Neutrophil (primary cell): ENCODE measurements at regions not wholly inside any gene's neighbourhood (a gene's known extent, or its start where the extent isn't known, plus 50 kb on each side); places are given as distances from the start of the nearest gene placed in this dataset.

Experiments used
- H3K27ac ChIP-seq: fragments of 200-600 bp; sonication (generic); 2 replicates; pipeline ENCODE4 v1.5.1; 2016; ENCODE audit warnings: mild to moderate bottlenecking, moderate library complexity
- H3K27me3 ChIP-seq: fragments of 200-600 bp; sonication (generic); 2 replicates; pipeline ENCODE4 v1.6.0; 2016; ENCODE audit warnings: mild to moderate bottlenecking
- H3K36me3 ChIP-seq: fragments of 200-600 bp; sonication (generic); 2 replicates; pipeline ENCODE4 v1.5.1; 2017
- H3K4me1 ChIP-seq, 2 experiments: fragments of 200-600 bp in 1 of 2; sonication (generic) in 1 of 2; 1 replicate in 1 of 2; 2 replicates in 1 of 2; pipeline versions ENCODE4 v1.5.1 to v1.6.1; 2013 to 2016; ENCODE audit warnings: low read depth in 1 of 2, low read length in 1 of 2, mild to moderate bottlenecking in 1 of 2, moderate library complexity in 1 of 2; ENCODE audit not compliant: control insufficient read depth in 1 of 2, insufficient read depth in 1 of 2
- H3K4me3 ChIP-seq, 2 experiments: fragments of 200-600 bp in 1 of 2; sonication (generic) in 1 of 2; 1 replicate in 1 of 2; 2 replicates in 1 of 2; pipeline ENCODE4 v1.5.1; 2013 to 2016; ENCODE audit warnings: low read depth in 1 of 2, low read length in 1 of 2, mild to moderate bottlenecking in 1 of 2, moderate library complexity in 1 of 2
- H3K9me3 ChIP-seq: fragments of 200-600 bp; sonication (generic); 2 replicates; pipeline ENCODE4 v1.5.1; 2016
- TF ChIP-seq, protein P1 (sequence below): fragments of 200-600 bp; sonication (generic); IDR thresholded peaks from 2 replicates; pipeline ENCODE4 v1.5.1; 2016; ENCODE audit warnings: antibody characterized with exemption

DNA sequence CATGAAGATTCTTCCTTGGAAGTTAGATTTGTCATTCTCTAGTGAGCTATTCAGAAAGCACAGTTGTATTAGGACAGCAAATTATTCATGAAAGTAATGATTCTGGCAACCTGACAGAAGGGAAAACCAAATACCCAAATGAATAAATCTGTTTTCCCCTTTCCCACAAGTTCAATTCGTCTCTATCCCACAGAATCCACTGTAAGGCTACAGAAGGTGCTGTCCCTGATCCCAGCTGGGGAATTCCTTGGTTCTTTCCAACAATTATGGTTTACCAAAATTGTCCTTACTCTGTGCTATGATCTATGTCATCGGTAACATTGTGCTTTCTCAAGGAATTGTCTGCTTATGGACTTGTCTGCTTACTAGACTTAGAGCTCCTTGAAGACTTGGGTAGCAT is 104.2 kb downstream of the FASLG start:
- TF ChIP-seq, protein P1, sequence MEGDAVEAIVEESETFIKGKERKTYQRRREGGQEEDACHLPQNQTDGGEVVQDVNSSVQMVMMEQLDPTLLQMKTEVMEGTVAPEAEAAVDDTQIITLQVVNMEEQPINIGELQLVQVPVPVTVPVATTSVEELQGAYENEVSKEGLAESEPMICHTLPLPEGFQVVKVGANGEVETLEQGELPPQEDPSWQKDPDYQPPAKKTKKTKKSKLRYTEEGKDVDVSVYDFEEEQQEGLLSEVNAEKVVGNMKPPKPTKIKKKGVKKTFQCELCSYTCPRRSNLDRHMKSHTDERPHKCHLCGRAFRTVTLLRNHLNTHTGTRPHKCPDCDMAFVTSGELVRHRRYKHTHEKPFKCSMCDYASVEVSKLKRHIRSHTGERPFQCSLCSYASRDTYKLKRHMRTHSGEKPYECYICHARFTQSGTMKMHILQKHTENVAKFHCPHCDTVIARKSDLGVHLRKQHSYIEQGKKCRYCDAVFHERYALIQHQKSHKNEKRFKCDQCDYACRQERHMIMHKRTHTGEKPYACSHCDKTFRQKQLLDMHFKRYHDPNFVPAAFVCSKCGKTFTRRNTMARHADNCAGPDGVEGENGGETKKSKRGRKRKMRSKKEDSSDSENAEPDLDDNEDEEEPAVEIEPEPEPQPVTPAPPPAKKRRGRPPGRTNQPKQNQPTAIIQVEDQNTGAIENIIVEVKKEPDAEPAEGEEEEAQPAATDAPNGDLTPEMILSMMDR, result no peak
- no peak overlapping the region for H3K4me3 ChIP-seq
- no peak overlapping the region for H3K27ac ChIP-seq
- no peaks in the 10 kb centered on the region for H3K27me3 ChIP-seq
- H3K9me3 ChIP-seq, result no peaks in the 10 kb centered on the region
- H3K36me3 ChIP-seq, result no peaks in the 10 kb centered on the region
- H3K4me1 ChIP-seq, result no peaks in the 10 kb centered on the region

DNA sequence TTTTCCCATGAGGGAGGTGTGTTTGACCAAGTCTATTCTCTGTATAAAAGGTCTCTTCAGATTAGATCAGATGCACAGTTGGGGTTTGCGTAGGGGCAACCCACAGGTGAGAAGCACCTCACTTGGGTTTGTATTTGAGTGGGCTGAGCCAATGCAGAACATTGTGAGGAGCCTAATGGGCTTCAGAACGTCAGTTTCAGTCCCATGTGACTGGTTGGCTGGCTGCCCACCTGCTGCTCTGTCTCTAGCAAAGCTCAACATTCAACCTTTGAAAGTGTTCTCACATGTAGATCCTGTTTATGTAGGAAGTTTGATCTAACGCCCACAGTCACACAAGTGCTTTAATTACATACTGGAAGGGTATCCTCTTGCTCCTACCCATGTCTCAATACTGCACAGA is 105.5 kb downstream of the FASLG start:
- H3K4me3 ChIP-seq, result no peak overlapping the region
- no peaks in the 10 kb centered on the region for H3K4me1 ChIP-seq
- H3K27me3 ChIP-seq, result no peaks in the 10 kb centered on the region
- H3K27ac ChIP-seq, result no peak overlapping the region
- H3K36me3 ChIP-seq, result no peaks in the 10 kb centered on the region
- TF ChIP-seq, protein P1, result no peak
- no peaks in the 10 kb centered on the region for H3K9me3 ChIP-seq

DNA sequence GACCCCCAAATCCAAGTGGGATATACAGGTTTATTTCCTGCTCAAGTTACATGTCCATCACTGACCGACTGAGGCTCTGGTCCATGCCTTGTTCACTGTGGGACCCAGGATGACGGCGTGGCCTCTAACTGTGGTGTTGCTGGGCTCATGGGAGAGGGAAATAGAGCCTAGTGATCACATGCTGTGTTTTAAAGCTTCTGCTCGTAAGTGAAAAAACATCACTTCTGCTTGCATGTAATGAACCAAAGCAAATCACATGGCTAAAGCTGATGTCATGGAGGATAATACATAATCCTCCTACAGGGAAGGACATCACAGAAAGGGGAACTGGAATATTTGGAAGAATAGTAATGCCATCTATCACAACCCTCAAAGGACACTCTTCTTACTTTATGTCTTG is 107.6 kb downstream of the FASLG start:
- TF ChIP-seq, protein P1, result no peak
- H3K36me3 ChIP-seq, result no peaks in the 10 kb centered on the region

DNA sequence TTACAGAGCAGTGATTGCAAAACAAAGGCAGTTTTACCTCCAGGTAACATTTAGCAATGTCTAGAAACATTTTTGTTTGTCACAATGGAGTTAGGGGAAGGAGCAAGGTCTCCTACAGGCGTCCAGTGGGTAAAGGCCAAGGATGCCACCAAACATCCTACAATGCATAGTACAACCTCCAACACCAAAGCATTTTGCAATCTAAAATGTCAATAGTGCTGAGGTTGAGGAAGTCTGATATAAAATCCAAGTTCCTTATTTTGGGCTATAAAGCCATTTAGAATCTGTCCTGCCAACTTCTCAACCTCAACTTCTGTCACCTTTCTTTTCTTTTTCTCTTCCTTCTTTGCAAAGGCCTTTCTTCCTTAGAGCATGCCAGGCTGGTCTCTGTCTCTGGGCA is 111.2 kb downstream of the FASLG start:
- no peaks in the 10 kb centered on the region for H3K27me3 ChIP-seq
- no peak overlapping the region for H3K4me3 ChIP-seq
- H3K27ac ChIP-seq, result no peak overlapping the region
- no peaks in the 10 kb centered on the region for H3K9me3 ChIP-seq
- peaks cover 0 to 3% of the 10 kb centered on the region in 2 experiments for H3K4me1 ChIP-seq
- H3K36me3 ChIP-seq, result no peaks in the 10 kb centered on the region
- TF ChIP-seq, protein P1, result no peak

More for the DNA sequence above, 107.6 kb downstream of the FASLG start:
- Histone ChIP-seq H3K27ac (no peak overlapping the region), H3K9me3 (no peaks in the 10 kb centered on the region), H3K4me1 (peaks cover 0 to 3% of the 10 kb centered on the region in 2 experiments), H3K4me3 (no peak overlapping the region), H3K27me3 (no peaks in the 10 kb centered on the region)

DNA sequence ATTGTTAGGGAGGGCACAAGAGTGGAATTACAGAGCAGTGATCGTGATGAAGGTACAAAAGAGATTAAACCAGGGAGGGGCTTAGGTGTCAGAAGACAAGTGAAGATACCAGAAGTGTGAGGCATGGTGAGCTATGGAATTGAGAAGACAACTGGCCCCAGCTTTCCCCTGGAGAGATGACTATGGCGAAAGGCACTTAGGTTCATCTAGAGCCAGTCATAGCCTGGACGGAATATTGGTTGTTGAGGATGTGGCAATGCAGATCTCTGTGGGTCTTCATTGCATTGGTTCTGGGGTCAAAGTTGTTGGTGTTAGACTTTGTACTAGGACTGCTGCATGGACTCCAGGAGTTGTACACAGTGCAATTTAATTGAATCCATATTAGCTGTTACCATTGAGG is 115.7 kb downstream of the FASLG start:
- peaks cover 3 to 7% of the 10 kb centered on the region in 2 experiments for H3K4me1 ChIP-seq
- H3K9me3 ChIP-seq, result no peaks in the 10 kb centered on the region
- no peaks in the 10 kb centered on the region for H3K27me3 ChIP-seq
- no peak overlapping the region for H3K4me3 ChIP-seq
- no peak overlapping the region for H3K27ac ChIP-seq
- TF ChIP-seq, protein P1, result no peak
- H3K36me3 ChIP-seq, result no peaks in the 10 kb centered on the region

DNA sequence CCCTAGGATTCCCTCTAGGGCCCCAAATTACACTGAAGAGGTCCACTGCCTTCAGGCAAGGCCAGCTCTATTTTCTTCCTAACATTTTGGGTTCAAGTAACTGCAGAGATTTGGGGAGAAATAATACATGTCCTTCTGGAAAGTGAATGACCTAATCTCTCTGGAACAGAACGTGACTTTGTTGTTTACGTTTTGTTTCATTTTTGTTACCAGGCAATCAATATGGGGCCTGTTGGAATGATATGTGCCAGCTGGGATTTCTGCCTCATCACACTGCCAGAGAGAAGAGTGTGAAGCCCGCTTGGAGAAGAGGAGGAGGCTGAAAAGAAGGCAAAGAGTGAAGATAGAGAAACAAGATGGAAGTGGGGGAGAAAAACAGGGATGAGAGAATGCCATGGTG is 116.7 kb downstream of the FASLG start:
- H3K36me3 ChIP-seq, result no peaks in the 10 kb centered on the region
- TF ChIP-seq, protein P1, result no peak
- H3K9me3 ChIP-seq, result no peaks in the 10 kb centered on the region
- H3K27ac ChIP-seq, result no peak overlapping the region
- no peak overlapping the region for H3K4me3 ChIP-seq
- H3K4me1 ChIP-seq, result peaks cover 0 to 7% of the 10 kb centered on the region in 2 experiments
- H3K27me3 ChIP-seq, result no peaks in the 10 kb centered on the region
